ENCODE measurements at regions not wholly inside any gene's neighbourhood (a gene's known extent, or its start where the extent isn't known, plus 50 kb on each side); places are given as distances from the start of the nearest gene placed in this dataset.

GRCh38 chr20:37619496-37619895, 74.3 kb upstream of the CTNNBL1 start:
- no peak for TF ChIP-seq CTCF (IDR thresholded peaks at IDR 0.05 in 4 of 5, conservative IDR thresholded peaks at IDR 0.05 in 1 of 5)
- TF ChIP-seq POLR2A (IDR thresholded peaks at IDR 0.05), result no peak
